Body of pancreas (tissue), 4 donors: ENCODE measurements at regions not wholly inside any gene's neighbourhood (a gene's known extent, or its start where the extent isn't known, plus 50 kb on each side); places are given as distances from the start of the nearest gene placed in this dataset.

Source experiments
- ATAC-seq: fragments of 150-250 bp; one replicate; pipeline ENCODE4 v1.9.1; 2016
- DNase-seq, 4 donors: peaks; one replicate each; pipeline ENCODE4 v3.0.0-alpha.2; 2019
- H3K27ac ChIP-seq, 4 donors: fragments of 200-600 bp; sonication (generic); 1 replicate in 3 of 4; 2 replicates in 1 of 4; pipeline versions ENCODE4 v1.5.1 to v1.6.1; 2016 to 2019; ENCODE audit warnings: mild to moderate bottlenecking in 1 of 4, mixed read lengths in 1 of 4, moderate library complexity in 1 of 4
- H3K27me3 ChIP-seq, 2 donors: fragments of 200-600 bp; sonication (generic); one replicate each; pipeline ENCODE4 v1.6.0; 2016; ENCODE audit warnings: mild to moderate bottlenecking in 1 of 2
- H3K36me3 ChIP-seq, 2 donors: fragments of 200-600 bp; sonication (generic); replicated peaks in 1 of 2; 2 replicates each; pipeline ENCODE4 v1.5.1; 2016; ENCODE audit warnings: low read depth in 2 of 2; ENCODE audit not compliant: insufficient read depth in 1 of 2
- H3K4me1 ChIP-seq: fragments of 200-600 bp; sonication (generic); one replicate; pipeline ENCODE4 v1.6.0; 2016
- H3K4me3 ChIP-seq, 2 donors: fragments of 200-600 bp; sonication (generic); 1 replicate in 1 of 2; 2 replicates in 1 of 2; pipeline ENCODE4 v1.5.1; 2016 to 2019
- H3K9me3 ChIP-seq, 3 donors: fragments of 200-600 bp; sonication (generic); 1 replicate in 2 of 3; 2 replicates in 1 of 3; pipeline ENCODE4 v1.5.1; 2016
- CTCF ChIP-seq, 7 experiments: fragments of 450-650 bp in 4 of 7; fragments of 200-600 bp in 3 of 7; sonication (generic) in 3 of 7; IDR thresholded peaks; one replicate each; pipeline ENCODE4 v1.5.1; 2016 to 2019; ENCODE audit warnings: antibody characterized with exemption in 7 of 7
- POLR2A ChIP-seq, 3 donors: fragments of 450-650 bp; IDR thresholded peaks; one replicate each; pipeline ENCODE4 v1.6.1; 2016; ENCODE audit warnings: antibody characterized with exemption in 3 of 3, mild to moderate bottlenecking in 2 of 3
- WGBS, 2 donors: methylation state at CpG; one replicate each; pipeline ENCODE4 v1.1.5; 2017; 5-methylcytosine and 5-hydroxymethylcytosine counted together
- intact Hi-C: fragments of 100-400 bp; cut with DNase I; formaldehyde crosslinking; loops from one replicate; pipeline ENCODE4 v1.15.1; 2023

- H3K9me3 ChIP-seq: no peaks in the 10 kb centered on the region
- intact Hi-C loops: no loop called here
- H3K4me1 ChIP-seq: peaks cover 23% of the 10 kb centered on the region
- ATAC-seq: no peak
- H3K27ac ChIP-seq: no peak overlapping the region
- no peak for DNase-seq
- TF ChIP-seq POLR2A (IDR thresholded peaks at IDR 0.05) (no peak), CTCF (IDR thresholded peaks at IDR 0.05) (no peak)
- H3K4me3 ChIP-seq: no peak overlapping the region
- no peaks in the 10 kb centered on the region for H3K27me3 ChIP-seq
- no peaks in the 10 kb centered on the region for H3K36me3 ChIP-seq
These were observed 103.1 kb upstream of the ADGRF1 start for GRCh38 chr6:47145212-47145611.

DNA sequence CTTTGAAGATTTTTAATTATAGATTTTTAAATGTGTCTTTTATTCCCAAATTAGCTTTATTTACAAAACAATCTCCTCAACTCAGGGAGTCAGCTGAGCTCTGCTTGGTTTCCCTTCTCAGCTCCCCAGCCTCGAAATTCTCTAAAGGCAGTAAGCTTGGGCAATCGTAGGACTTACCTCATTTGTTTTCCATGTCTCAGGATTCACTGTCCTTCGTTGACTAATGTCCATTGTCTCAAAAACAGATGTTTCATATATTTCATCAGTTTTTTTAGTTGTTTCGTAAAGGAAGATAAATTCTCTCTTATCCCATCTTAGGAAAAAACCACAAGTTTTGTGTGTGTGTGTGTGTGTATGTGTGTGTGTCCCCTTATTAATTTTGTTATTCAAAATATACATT is 102.2 kb upstream of the ADGRF1 start:
- WGBS, 2 donors: 74 to 79% methylated on average over 4 of the region's 4 CpGs
- H3K4me1 ChIP-seq: peaks cover 23% of the 10 kb centered on the region
- intact Hi-C loops: no loop called here
- H3K4me3 ChIP-seq: no peak overlapping the region
- no peaks in the 10 kb centered on the region for H3K36me3 ChIP-seq
- ATAC-seq (no peak), DNase-seq (no peak)
- no peaks in the 10 kb centered on the region for H3K27me3 ChIP-seq
- no peaks in the 10 kb centered on the region for H3K9me3 ChIP-seq
- no peak overlapping the region for H3K27ac ChIP-seq
- TF ChIP-seq POLR2A (IDR thresholded peaks at IDR 0.05): no peak
- TF ChIP-seq CTCF (IDR thresholded peaks at IDR 0.05): no peak

DNA sequence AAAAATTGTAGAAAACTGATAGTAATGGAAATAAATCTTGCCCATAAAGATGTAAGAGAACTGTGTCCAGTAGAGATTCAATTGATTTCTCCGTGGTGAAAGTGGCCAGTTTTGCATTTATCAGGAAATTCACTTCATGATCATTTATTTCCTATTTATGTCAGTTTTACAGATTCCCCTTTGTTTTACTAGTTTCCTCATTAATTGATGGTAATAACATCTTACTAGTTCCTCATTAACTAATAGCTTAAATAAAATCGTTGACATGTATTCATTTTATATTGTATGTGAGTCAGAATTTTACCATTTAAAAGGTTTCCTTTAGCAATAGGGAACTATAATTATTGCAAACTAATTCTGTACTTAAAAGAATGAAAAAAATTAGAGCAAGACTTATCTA is 99.8 kb upstream of the ADGRF1 start:
- Histone ChIP-seq H3K9me3 (no peaks in the 10 kb centered on the region), H3K36me3 (no peaks in the 10 kb centered on the region), H3K27me3 (no peaks in the 10 kb centered on the region), H3K4me1 (peaks cover 13% of the 10 kb centered on the region), H3K4me3 (no peak overlapping the region), H3K27ac (no peak overlapping the region)
- intact Hi-C loops: no loop called here
- ATAC-seq (no peak), DNase-seq (no peak)
- TF ChIP-seq CTCF (IDR thresholded peaks at IDR 0.05): no peak
- TF ChIP-seq POLR2A (IDR thresholded peaks at IDR 0.05): no peak
- 43 to 45% methylated on average over 2 of the region's 2 CpGs for WGBS, 2 donors

DNA sequence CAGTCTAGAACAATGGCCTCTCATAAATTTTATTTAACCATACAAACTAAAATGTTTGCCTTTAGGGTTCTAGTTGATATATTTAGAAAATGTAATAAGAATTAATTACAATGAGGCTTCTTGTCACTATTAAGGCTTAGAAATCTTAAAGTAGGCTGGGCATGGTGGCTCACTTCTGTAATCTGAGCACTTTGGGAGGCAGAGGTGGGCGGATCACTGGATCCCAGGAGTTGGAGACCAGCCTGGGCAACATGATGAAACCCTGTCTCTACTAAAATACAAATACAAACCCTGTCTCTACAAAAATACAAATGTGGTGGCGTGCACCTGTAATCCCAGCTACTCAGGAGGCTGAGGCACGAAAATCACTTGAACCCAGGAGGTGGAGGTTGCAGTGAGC is 99.0 kb upstream of the ADGRF1 start:
- Histone ChIP-seq H3K4me1 (peaks cover 9% of the 10 kb centered on the region), H3K27ac (no peak overlapping the region), H3K9me3 (no peaks in the 10 kb centered on the region), H3K4me3 (no peak overlapping the region), H3K27me3 (no peaks in the 10 kb centered on the region), H3K36me3 (no peaks in the 10 kb centered on the region)
- TF ChIP-seq POLR2A (IDR thresholded peaks at IDR 0.05) (no peak), CTCF (IDR thresholded peaks at IDR 0.05) (no peak)
- DNase-seq: no peak
- WGBS, 2 donors: 91 to 100% methylated on average over 3 of the region's 3 CpGs
- intact Hi-C loops: no loop called here
- ATAC-seq: no peak

DNA sequence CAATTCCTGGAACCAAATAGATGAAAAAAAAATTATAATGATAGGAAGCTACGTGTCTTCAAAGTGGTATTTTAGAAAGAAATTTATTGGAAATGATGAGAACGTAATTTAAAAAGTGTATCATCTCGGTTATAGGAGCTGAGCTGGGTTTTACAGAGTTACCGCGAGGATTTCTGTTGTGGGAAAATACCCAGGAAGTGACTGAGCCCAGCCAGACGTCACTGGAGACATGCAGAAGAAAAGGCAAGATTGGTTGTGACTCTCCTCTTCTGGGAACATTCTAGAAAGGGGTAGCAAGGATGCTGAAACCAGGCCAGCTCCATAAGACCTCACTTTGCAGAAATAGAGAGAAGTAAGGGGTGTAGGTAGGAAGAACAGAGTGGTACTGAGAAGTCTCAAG is 95.9 kb upstream of the ADGRF1 start:
- ATAC-seq: no peak
- Histone ChIP-seq H3K4me1 (peaks cover 29% of the 10 kb centered on the region), H3K4me3 (no peak overlapping the region), H3K27ac (no peak overlapping the region), H3K27me3 (no peaks in the 10 kb centered on the region), H3K9me3 (no peaks in the 10 kb centered on the region), H3K36me3 (no peaks in the 10 kb centered on the region)
- TF ChIP-seq CTCF (IDR thresholded peaks at IDR 0.05) (no peak), POLR2A (IDR thresholded peaks at IDR 0.05) (no peak)
- WGBS, 2 donors: 68 to 75% methylated on average over 6 of the region's 6 CpGs
- intact Hi-C loops: no loop called here
- no peak for DNase-seq
